ENCODE measurements at regions not wholly inside any gene's neighbourhood (a gene's known extent, or its start where the extent isn't known, plus 50 kb on each side); places are given as distances from the start of the nearest gene placed in this dataset.

DNA sequence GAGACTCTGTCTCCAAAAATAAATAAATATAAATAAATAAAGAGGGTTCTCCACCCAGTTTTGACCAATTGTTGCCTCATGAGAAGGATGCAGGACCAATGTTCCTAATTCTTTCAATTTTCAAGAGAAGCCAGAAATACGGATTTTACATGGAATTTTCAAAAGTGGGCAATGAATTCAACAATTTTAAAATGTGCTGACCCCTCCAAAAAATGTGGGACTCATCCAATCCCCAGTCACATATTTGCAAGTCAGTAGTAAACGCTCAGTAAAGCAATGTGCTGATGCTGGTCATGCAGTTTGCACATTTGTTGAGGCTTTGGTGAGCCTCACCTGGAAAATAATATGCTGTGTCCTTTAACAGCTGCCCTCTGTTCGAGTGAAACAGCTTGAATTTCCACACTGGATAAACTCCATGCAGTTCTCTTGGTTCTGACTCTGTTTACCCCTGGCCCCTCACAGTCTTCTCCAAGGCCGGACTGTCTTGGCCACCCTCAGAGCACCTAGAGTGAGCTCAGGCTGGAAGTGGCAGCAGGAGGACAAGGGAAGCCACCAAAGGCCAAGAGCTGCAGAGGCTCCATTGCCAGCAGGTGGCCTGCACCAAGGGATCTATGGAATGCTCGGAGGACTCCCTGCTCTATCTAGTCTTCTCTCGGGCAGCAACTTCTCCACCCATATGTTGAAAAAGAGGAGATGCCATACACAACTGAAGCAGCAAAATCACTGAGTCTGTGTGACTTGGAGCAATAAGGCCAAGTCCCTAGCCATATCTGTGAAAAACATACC is 246.8 kb downstream of the UACA start:
- TF ChIP-seq, protein P1, sequence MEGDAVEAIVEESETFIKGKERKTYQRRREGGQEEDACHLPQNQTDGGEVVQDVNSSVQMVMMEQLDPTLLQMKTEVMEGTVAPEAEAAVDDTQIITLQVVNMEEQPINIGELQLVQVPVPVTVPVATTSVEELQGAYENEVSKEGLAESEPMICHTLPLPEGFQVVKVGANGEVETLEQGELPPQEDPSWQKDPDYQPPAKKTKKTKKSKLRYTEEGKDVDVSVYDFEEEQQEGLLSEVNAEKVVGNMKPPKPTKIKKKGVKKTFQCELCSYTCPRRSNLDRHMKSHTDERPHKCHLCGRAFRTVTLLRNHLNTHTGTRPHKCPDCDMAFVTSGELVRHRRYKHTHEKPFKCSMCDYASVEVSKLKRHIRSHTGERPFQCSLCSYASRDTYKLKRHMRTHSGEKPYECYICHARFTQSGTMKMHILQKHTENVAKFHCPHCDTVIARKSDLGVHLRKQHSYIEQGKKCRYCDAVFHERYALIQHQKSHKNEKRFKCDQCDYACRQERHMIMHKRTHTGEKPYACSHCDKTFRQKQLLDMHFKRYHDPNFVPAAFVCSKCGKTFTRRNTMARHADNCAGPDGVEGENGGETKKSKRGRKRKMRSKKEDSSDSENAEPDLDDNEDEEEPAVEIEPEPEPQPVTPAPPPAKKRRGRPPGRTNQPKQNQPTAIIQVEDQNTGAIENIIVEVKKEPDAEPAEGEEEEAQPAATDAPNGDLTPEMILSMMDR (IDR thresholded peaks at IDR 0.05): no peak
- no peak for TF ChIP-seq POLR2A (IDR thresholded peaks at IDR 0.05)

Data from prostate gland (tissue), 2 donors.